Neural progenitor cell (in vitro differentiated cells): ENCODE measurements at regions not wholly inside any gene's neighbourhood (a gene's known extent, or its start where the extent isn't known, plus 50 kb on each side); places are given as distances from the start of the nearest gene placed in this dataset.

ENCODE experiments used
- DNase-seq: peaks from one replicate; pipeline ENCODE4 v3.0.0-alpha.2; 2016; ENCODE audit warnings: low spot score
- H2AFZ ChIP-seq: fragments of 200-600 bp; sonication (generic); replicated peaks from 2 replicates; pipeline ENCODE4 v1.6.1; 2016; ENCODE audit warnings: antibody characterized with exemption
- H3F3A ChIP-seq: fragments of 200-600 bp; sonication (generic); 2 replicates; pipeline ENCODE4 v1.6.1; 2016; ENCODE audit warnings: antibody characterized with exemption, low read depth
- H3K27ac ChIP-seq: fragments of 200-600 bp; sonication (generic); 2 replicates; pipeline ENCODE4 v1.5.1; 2016; ENCODE audit warnings: mild to moderate bottlenecking
- H3K27me3 ChIP-seq: fragments of 200-600 bp; sonication (generic); 2 replicates; pipeline ENCODE4 v1.6.1; 2016; ENCODE audit warnings: mild to moderate bottlenecking, moderate library complexity
- H3K36me3 ChIP-seq: fragments of 200-600 bp; sonication (generic); 2 replicates; pipeline ENCODE4 v1.5.1; 2016
- H3K4me1 ChIP-seq: fragments of 200-600 bp; sonication (generic); 2 replicates; pipeline ENCODE4 v1.6.1; 2016; ENCODE audit warnings: mixed run types
- H3K4me2 ChIP-seq: fragments of 200-600 bp; sonication (generic); 2 replicates; pipeline ENCODE4 v1.6.1; 2016
- H3K4me3 ChIP-seq: fragments of 200-600 bp; sonication (generic); 2 replicates; pipeline ENCODE4 v1.5.1; 2016
- H3K79me2 ChIP-seq: fragments of 200-600 bp; sonication (generic); 2 replicates; pipeline ENCODE4 v1.6.1; 2016; ENCODE audit warnings: low read depth
- H3K9ac ChIP-seq: fragments of 200-600 bp; sonication (generic); 2 replicates; pipeline ENCODE4 v1.6.1; 2016
- H3K9me3 ChIP-seq: fragments of 200-600 bp; sonication (generic); 2 replicates; pipeline ENCODE4 v1.5.1; 2016; ENCODE audit warnings: low read depth
- H4K20me1 ChIP-seq: fragments of 200-600 bp; sonication (generic); 2 replicates; pipeline ENCODE4 v1.6.1; 2016; ENCODE audit warnings: low read depth
- H3K27ac Mint-ChIP-seq: 3 replicates; pipeline ENCODE4 v1.8.0; 2021; ENCODE audit warnings: mixed read lengths
- H3K27me3 Mint-ChIP-seq: 2 replicates; pipeline ENCODE4 v1.8.0; 2022; ENCODE audit warnings: low read depth, mild to moderate bottlenecking, inconsistent platforms, moderate library complexity, mixed read lengths; ENCODE audit not compliant: insufficient read depth
- H3K36me3 Mint-ChIP-seq: 3 replicates; pipeline ENCODE4 v1.8.0; 2021; ENCODE audit warnings: mixed read lengths
- H3K4me1 Mint-ChIP-seq: 3 replicates; pipeline ENCODE4 v1.8.0; 2021; ENCODE audit warnings: mixed read lengths
- H3K4me3 Mint-ChIP-seq: 3 replicates; pipeline ENCODE4 v1.8.0; 2021; ENCODE audit warnings: mild to moderate bottlenecking, moderate library complexity, mixed read lengths
- H3K9me3 Mint-ChIP-seq: 3 replicates; pipeline ENCODE4 v1.8.0; 2020; ENCODE audit warnings: mixed read lengths
- CTCF ChIP-seq: fragments of 200-600 bp; sonication (generic); IDR thresholded peaks from 2 replicates; pipeline ENCODE4 v1.5.1; 2017; ENCODE audit warnings: antibody characterized with exemption, mild to moderate bottlenecking
- EZH2 ChIP-seq: fragments of 200-600 bp; sonication (generic); IDR thresholded peaks from 2 replicates; pipeline ENCODE4 v1.6.1; 2017; ENCODE audit warnings: antibody characterized with exemption, mild to moderate bottlenecking, moderate library complexity
- EZH2phosphoT487 ChIP-seq: fragments of 200-600 bp; sonication (generic); IDR thresholded peaks from 2 replicates; pipeline ENCODE4 v1.6.1; 2017; ENCODE audit warnings: antibody characterized with exemption

- no peak for TF ChIP-seq CTCF
- TF ChIP-seq EZH2: no peak
- TF ChIP-seq EZH2phosphoT487: no peak
- H3K27ac ChIP-seq: no peak overlapping the region
- Mint-ChIP-seq H3K4me1 (peaks cover 8% of the 10 kb centered on the region), H3K36me3 (no peaks in the 10 kb centered on the region), H3K4me3 (no peak overlapping the region), H3K27ac (no peak overlapping the region), H3K27me3 (no peaks in the 10 kb centered on the region), H3K9me3 (no peaks in the 10 kb centered on the region)
- H3K36me3 ChIP-seq: no peaks in the 10 kb centered on the region
- no peaks in the 10 kb centered on the region for H3K79me2 ChIP-seq
- no peaks in the 10 kb centered on the region for H4K20me1 ChIP-seq
- peak overlapping the region; percentile 46 for H2AFZ ChIP-seq
- H3K4me1 ChIP-seq: no peaks in the 10 kb centered on the region
- no peak overlapping the region for H3K9ac ChIP-seq
- no peaks in the 10 kb centered on the region for H3F3A ChIP-seq
- no peak for DNase-seq
- no peaks in the 10 kb centered on the region for H3K9me3 ChIP-seq
- no peak overlapping the region for H3K4me2 ChIP-seq
- H3K27me3 ChIP-seq: no peaks in the 10 kb centered on the region
- H3K4me3 ChIP-seq: no peak overlapping the region
Measured at GRCh38 chr4:67342291-67342690, 203.0 kb downstream of the CENPC start.

- Histone ChIP-seq H4K20me1 (no peaks in the 10 kb centered on the region), H3F3A (no peaks in the 10 kb centered on the region), H2AFZ (no peak overlapping the region), H3K4me1 (no peaks in the 10 kb centered on the region), H3K27ac (no peak overlapping the region), H3K9ac (no peak overlapping the region), H3K36me3 (no peaks in the 10 kb centered on the region), H3K27me3 (no peaks in the 10 kb centered on the region), H3K79me2 (no peaks in the 10 kb centered on the region), H3K4me3 (no peak overlapping the region), H3K9me3 (no peaks in the 10 kb centered on the region), H3K4me2 (no peak overlapping the region)
- peaks cover 5% of the 10 kb centered on the region for H3K9me3 Mint-ChIP-seq
- no peaks in the 10 kb centered on the region for H3K36me3 Mint-ChIP-seq
- no peak overlapping the region for H3K27ac Mint-ChIP-seq
- DNase-seq: no peak
- peaks cover 5% of the 10 kb centered on the region for H3K27me3 Mint-ChIP-seq
- TF ChIP-seq EZH2 (no peak), CTCF (no peak)
- no peak overlapping the region for H3K4me3 Mint-ChIP-seq
- no peaks in the 10 kb centered on the region for H3K4me1 Mint-ChIP-seq
Measured at GRCh38 chr4:67333664-67334063, 211.6 kb downstream of the CENPC start.

GRCh38 chr4:67332627-67333026, 212.7 kb downstream of the CENPC start:
- peaks cover 6% of the 10 kb centered on the region for H3K27me3 ChIP-seq
- no peaks in the 10 kb centered on the region for H4K20me1 ChIP-seq
- H3F3A ChIP-seq: no peaks in the 10 kb centered on the region
- H3K27ac Mint-ChIP-seq: no peak overlapping the region
- no peak overlapping the region for H3K4me3 Mint-ChIP-seq
- no peaks in the 10 kb centered on the region for H3K4me1 ChIP-seq
- TF ChIP-seq CTCF: peak; percentile 59
- no peak for TF ChIP-seq EZH2
- H3K36me3 ChIP-seq: no peaks in the 10 kb centered on the region
- peaks cover 5% of the 10 kb centered on the region for H3K27me3 Mint-ChIP-seq
- H3K36me3 Mint-ChIP-seq: no peaks in the 10 kb centered on the region
- no peak overlapping the region for H2AFZ ChIP-seq
- H3K9me3 Mint-ChIP-seq: peaks cover 5% of the 10 kb centered on the region
- H3K27ac ChIP-seq: no peak overlapping the region
- no peaks in the 10 kb centered on the region for H3K9me3 ChIP-seq
- H3K4me1 Mint-ChIP-seq: no peaks in the 10 kb centered on the region
- H3K4me2 ChIP-seq: no peak overlapping the region
- H3K9ac ChIP-seq: no peak overlapping the region
- no peak overlapping the region for H3K4me3 ChIP-seq
- no peaks in the 10 kb centered on the region for H3K79me2 ChIP-seq
- DNase-seq: peak; percentile 27

GRCh38 chr4:67328393-67328792, 216.9 kb downstream of the CENPC start:
- no peak overlapping the region for H3K4me2 ChIP-seq
- no peaks in the 10 kb centered on the region for H3K36me3 Mint-ChIP-seq
- no peak overlapping the region for H3K27ac ChIP-seq
- DNase-seq: no peak
- H3K4me1 ChIP-seq: no peaks in the 10 kb centered on the region
- no peak overlapping the region for H3K9ac ChIP-seq
- no peaks in the 10 kb centered on the region for H4K20me1 ChIP-seq
- H3K27me3 Mint-ChIP-seq: peaks cover 3% of the 10 kb centered on the region
- no peaks in the 10 kb centered on the region for H3K79me2 ChIP-seq
- H3K9me3 ChIP-seq: no peaks in the 10 kb centered on the region
- H3K36me3 ChIP-seq: no peaks in the 10 kb centered on the region
- H3K9me3 Mint-ChIP-seq: peaks cover 12% of the 10 kb centered on the region
- H3K27ac Mint-ChIP-seq: no peak overlapping the region
- H3F3A ChIP-seq: no peaks in the 10 kb centered on the region
- H3K4me3 ChIP-seq: no peak overlapping the region
- TF ChIP-seq CTCF (no peak), EZH2 (no peak), EZH2phosphoT487 (no peak)
- H2AFZ ChIP-seq: no peak overlapping the region
- no peak overlapping the region for H3K4me3 Mint-ChIP-seq
- peaks cover 11% of the 10 kb centered on the region for H3K4me1 Mint-ChIP-seq
- H3K27me3 ChIP-seq: peaks cover 9% of the 10 kb centered on the region
